ENCODE measurements at regions not wholly inside any gene's neighbourhood (a gene's known extent, or its start where the extent isn't known, plus 50 kb on each side); places are given as distances from the start of the nearest gene placed in this dataset.
"Not testable (repeated sequence)": the region's sequence is repeated elsewhere in the genome, so short reads cannot be mapped to it uniquely, and the experiment has no call there.

GRCh38 chr3:164371681-164372080 lies 706.6 kb downstream of the SI start:
- DNase-seq (ENCODE audit: low read depth, low spot score), result no peak
- in situ Hi-C loops (cut with HindIII; ENCODE audit: low pct_unique_long_range_greater_than_20kb, low sequenced_read_pairs), result no loop called here

DNA sequence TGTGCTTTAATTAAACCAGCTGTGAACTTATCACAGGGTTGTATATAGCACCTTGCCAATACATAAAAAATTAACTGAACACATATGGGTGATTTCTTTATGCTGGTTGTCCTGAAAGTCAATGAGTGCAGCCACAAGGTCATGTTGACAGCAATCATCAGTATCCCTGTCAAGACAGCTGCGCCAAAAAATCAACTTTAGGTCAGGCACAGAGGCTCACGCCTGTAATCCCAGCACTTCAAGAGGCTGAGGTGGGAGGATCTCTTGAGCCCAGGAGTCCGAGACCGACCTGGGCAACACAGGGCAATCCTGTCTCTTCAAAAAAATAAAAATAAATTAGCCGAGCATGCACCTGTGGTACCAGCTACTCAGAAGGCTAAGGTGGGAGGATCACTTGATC lies 707.3 kb downstream of the SI start:
- in situ Hi-C loops (cut with HindIII; ENCODE audit: low pct_unique_long_range_greater_than_20kb, low sequenced_read_pairs), result no loop called here
- no peak for DNase-seq (ENCODE audit: low read depth, low spot score)

DNA sequence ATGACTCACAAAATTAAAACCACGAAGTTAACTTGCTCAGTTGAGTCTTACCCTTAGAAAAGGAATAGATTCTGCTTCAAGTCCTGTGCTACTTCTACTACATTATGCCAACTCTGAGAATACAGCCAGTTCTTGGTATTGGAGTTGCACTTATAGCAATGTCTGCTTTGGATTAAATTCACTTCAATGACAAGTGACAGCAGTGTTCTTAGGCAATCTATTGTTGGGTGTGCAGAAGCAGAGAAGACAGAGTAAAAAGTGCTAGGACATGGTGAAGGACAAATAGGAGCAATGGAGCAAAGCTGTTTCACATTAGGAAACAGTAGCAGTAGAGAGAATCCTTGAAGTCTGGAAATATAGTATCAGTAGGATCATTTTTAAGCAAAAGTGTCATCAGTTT lies 713.1 kb downstream of the SI start:
- no peak for DNase-seq (ENCODE audit: low read depth, low spot score)
- in situ Hi-C loops (cut with HindIII; ENCODE audit: low pct_unique_long_range_greater_than_20kb, low sequenced_read_pairs), result no loop called here

DNA sequence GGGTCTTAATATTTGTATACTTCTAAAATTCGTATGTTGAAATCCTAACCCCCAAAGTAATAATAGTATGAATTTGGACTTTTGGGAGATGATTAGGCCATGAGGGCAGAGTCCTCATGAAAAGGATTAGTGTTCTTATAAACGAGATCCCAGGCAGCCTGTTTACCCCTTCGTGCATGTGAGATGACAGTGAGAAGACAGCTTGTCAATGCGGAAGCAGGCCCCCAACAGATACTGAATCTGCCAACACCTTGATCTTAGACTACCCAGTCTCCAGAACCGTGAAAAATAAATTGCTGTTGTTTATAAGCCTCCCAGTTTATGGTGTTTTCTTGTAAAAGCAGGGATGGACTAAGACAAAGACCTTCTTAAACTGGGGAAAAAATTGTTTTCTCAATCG lies 714.2 kb downstream of the SI start:
- in situ Hi-C loops (cut with HindIII; ENCODE audit: low pct_unique_long_range_greater_than_20kb, low sequenced_read_pairs), result no loop called here

DNA sequence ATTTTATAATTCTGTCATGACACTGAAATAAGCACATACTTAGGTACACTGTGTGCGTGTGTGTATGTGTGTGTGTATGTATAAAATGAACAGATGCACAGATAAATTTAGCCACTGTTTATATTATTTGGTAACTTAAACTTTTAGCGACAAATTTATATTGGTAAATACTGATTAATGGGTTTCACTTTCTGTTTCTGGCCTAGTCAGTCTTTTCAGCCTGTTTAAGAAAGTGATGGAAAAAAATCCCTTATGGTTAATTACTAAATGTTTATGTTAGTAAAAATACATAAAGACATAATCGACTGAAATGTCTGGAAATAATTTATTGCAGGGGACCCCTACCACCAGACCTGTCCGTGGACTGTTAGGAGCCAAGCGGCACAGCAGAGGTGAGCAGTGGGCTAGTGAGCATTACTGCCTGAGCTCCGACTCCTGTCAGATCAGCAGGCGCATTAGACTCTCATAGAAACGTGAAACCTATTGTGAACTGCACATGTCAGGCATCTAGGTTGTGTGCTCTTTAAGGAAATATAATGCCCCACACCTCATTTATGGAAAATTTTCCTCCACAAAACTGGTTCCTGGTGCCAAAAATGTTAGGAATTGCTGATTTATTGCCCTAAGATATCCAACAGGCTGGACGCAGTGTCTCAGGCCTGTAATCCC lies 717.4 kb downstream of the SI start:
- in situ Hi-C loops (cut with HindIII; ENCODE audit: low pct_unique_long_range_greater_than_20kb, low sequenced_read_pairs), result no loop called here

More for the DNA sequence above, 714.2 kb downstream of the SI start:
- no peak for DNase-seq (ENCODE audit: low read depth, low spot score)

DNA sequence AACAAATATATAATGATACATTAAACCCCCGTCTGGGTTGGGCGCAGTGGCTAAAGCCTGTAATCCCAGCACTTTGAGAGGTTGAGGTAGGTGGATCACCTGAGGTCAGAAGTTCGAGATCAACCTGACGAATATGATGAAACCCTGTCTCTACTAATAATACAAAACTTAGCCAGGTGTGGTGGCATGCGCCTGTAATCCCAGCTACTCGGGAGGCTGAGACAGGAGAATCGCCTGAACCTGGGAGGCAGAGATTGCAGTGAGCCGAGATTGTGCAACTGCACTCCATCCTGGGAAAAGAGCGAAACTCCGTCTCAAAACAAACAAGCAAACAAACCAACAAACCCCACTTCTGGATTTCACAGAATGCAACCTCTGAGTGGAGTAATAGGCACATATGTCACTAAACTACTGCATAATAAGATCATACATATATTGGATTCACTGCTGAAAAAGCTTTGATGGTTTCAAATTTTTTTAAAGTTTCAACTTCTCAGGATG lies 718.2 kb downstream of the SI start:
- in situ Hi-C loops (cut with HindIII; ENCODE audit: low pct_unique_long_range_greater_than_20kb, low sequenced_read_pairs), result no loop called here
- no peak for DNase-seq (ENCODE audit: low read depth, low spot score)

More for the DNA sequence above, 717.4 kb downstream of the SI start:
- no peak for DNase-seq (ENCODE audit: low read depth, low spot score)

- in situ Hi-C loops (cut with HindIII; ENCODE audit: low pct_unique_long_range_greater_than_20kb, low sequenced_read_pairs), result no loop called here
- no peak for DNase-seq (ENCODE audit: low read depth, low spot score)
Observed at GRCh38 chr3:164352991-164353390, 725.3 kb downstream of the SI start.

GRCh38 chr3:164351131-164351530 lies 727.2 kb downstream of the SI start:
- in situ Hi-C loops (cut with HindIII; ENCODE audit: low pct_unique_long_range_greater_than_20kb, low sequenced_read_pairs), result no loop called here
- no peak for DNase-seq (ENCODE audit: low read depth, low spot score)

- DNase-seq (ENCODE audit: low read depth, low spot score); in situ Hi-C loops (cut with HindIII; ENCODE audit: low pct_unique_long_range_greater_than_20kb, low sequenced_read_pairs): not testable (repeated sequence)
Observed at GRCh38 chr3:164342206-164342605, 736.1 kb downstream of the SI start.

DNA sequence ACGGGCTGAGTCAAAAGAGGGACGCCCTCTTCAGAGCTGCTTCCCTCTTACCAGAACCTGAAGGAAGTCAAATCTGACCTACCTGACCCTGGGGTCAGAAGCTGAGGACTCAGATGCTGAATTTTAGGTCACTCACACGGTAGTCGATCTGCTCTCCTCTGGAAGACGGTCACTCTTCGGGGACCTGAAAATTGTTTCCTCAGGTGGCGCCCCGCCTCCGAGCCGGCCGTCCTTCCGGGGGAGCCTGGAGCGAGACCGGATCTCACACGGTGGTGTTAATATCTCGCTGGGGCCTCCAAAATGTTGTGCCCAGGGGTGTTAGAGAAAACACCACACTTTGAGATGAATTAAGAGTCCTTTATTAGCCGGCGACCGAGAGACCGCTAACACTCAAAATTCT lies 737.2 kb downstream of the SI start:
- in situ Hi-C loops (cut with HindIII; ENCODE audit: low pct_unique_long_range_greater_than_20kb, low sequenced_read_pairs), result no loop called here
- DNase-seq (ENCODE audit: low read depth, low spot score), result no peak

GRCh38 chr3:164340273-164340672 lies 738.0 kb downstream of the SI start:
- DNase-seq (ENCODE audit: low read depth, low spot score), result no peak
- in situ Hi-C loops (cut with HindIII; ENCODE audit: low pct_unique_long_range_greater_than_20kb, low sequenced_read_pairs), result no loop called here

- in situ Hi-C loops (cut with HindIII; ENCODE audit: low pct_unique_long_range_greater_than_20kb, low sequenced_read_pairs), result no loop called here
- DNase-seq (ENCODE audit: low read depth, low spot score), result no peak
Observed at GRCh38 chr3:164332831-164333802, 745.2 kb downstream of the SI start.

DNA sequence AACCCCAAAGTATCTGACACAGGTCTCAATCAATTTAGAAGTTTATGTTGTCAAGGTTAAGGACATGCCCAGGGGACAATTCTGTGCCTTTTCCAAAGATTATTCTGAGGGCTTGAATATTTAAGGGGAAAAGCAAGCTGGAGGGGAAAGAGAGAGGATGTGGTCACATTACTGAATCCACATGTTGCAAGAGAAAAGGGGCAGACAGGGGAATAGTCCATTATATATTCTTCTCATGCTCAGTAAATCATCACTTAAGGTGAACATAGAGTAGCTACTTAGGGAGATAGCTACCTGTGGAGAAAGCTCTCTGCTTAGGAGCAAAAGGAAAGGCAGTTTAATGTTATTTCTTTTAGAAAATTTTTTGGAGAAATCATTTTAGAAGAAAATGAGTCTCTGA lies 751.6 kb downstream of the SI start:
- in situ Hi-C loops (cut with HindIII; ENCODE audit: low pct_unique_long_range_greater_than_20kb, low sequenced_read_pairs), result no loop called here
- DNase-seq (ENCODE audit: low read depth, low spot score), result no peak

GRCh38 chr3:164320962-164321361 lies 757.3 kb downstream of the SI start:
- DNase-seq (ENCODE audit: low read depth, low spot score), result no peak
- in situ Hi-C loops (cut with HindIII; ENCODE audit: low pct_unique_long_range_greater_than_20kb, low sequenced_read_pairs), result no loop called here

GRCh38 chr3:164306042-164306441 lies 772.3 kb downstream of the SI start:
- DNase-seq (ENCODE audit: low read depth, low spot score), result no peak
- in situ Hi-C loops (cut with HindIII; ENCODE audit: low pct_unique_long_range_greater_than_20kb, low sequenced_read_pairs), result no loop called here

- no peak for DNase-seq (ENCODE audit: low read depth, low spot score)
- in situ Hi-C loops (cut with HindIII; ENCODE audit: low pct_unique_long_range_greater_than_20kb, low sequenced_read_pairs), result no loop called here
Observed at GRCh38 chr3:164303894-164304293, 774.4 kb downstream of the SI start.

DNA sequence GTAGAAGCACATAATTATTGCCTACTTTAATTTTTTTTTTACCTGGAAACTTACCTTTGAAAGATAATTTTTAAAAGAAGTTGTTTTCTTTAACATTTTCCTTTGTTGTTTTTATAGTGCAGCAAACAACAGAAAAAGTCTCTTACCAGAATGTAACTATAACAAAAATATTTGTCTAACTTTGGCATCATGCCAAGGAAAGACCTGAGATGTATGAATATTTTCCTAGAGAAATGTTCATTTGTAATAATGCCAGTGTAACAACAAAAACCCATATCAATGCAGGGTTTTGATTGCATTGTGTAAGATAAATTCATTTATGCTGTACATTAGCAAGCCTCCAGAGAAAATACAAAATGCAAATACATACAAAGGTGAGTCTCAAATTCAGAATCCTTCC lies 775.7 kb downstream of the SI start:
- no peak for DNase-seq (ENCODE audit: low read depth, low spot score)
- in situ Hi-C loops (cut with HindIII; ENCODE audit: low pct_unique_long_range_greater_than_20kb, low sequenced_read_pairs), result no loop called here

GRCh38 chr3:164291486-164291885 lies 786.8 kb downstream of the SI start:
- in situ Hi-C loops (cut with HindIII; ENCODE audit: low pct_unique_long_range_greater_than_20kb, low sequenced_read_pairs); DNase-seq (ENCODE audit: low read depth, low spot score): not testable (repeated sequence)

GRCh38 chr3:164278550-164278949 lies 799.7 kb downstream of the SI start:
- in situ Hi-C loops (cut with HindIII; ENCODE audit: low pct_unique_long_range_greater_than_20kb, low sequenced_read_pairs), result no loop called here
- DNase-seq (ENCODE audit: low read depth, low spot score), result no peak

Measured in SK-MEL-5 (cell line).